HCT116 (cell line): ENCODE measurements at regions not wholly inside any gene's neighbourhood (a gene's known extent, or its start where the extent isn't known, plus 50 kb on each side); places are given as distances from the start of the nearest gene placed in this dataset.

ENCODE experiments used
- ATAC-seq: fragments of 200-7000 bp; cut with Tn5 transposase; 2 replicates; pipeline ENCODE4 v1.9.1; 2020; ENCODE audit warnings: mild to moderate bottlenecking, moderate library complexity
- BruUV-seq: library from RNA; stranded (reverse); fragments of 400-500 nt; replicated peaks from 2 replicates; lab custom pipeline; 2021; lab: Mats Ljungman, UMichigan
- CTCF ChIA-PET: fragments of 300-600 bp; sonication (Branson Sonifier 250); formaldehyde crosslinking; loops from one replicate; lab custom pipeline; 2021; ENCODE audit warnings: antibody characterized with exemption; lab: Charles Lee
- POLR2A ChIA-PET: fragments of 300-600, 350-600 bp; sonication (Branson Sonifier 250); formaldehyde crosslinking; loops from one replicate; lab custom pipeline; 2021; ENCODE audit warnings: antibody characterized with exemption; lab: Charles Lee
- RAD21 ChIA-PET, 2 experiments: fragments of 300-600 bp; sonication (Branson Sonifier 250); formaldehyde crosslinking; loops; one replicate each; lab custom pipeline; 2023; ENCODE audit warnings: low total read pairs in 2 of 2; ENCODE audit not compliant: uncharacterized antibody in 2 of 2, unreplicated experiment in 2 of 2, low non-redundant PET in 1 of 2; lab: Charles Lee
- DNase-seq: peaks from one replicate; pipeline ENCODE4 v3.0.0-alpha.2; 2010; ENCODE audit warnings: low read depth, low spot score
- H2AFZ ChIP-seq: fragments of 200-600 bp; shearing (Covaris generic), sonication (generic); 2 replicates; pipeline ENCODE4 v1.6.1; 2017; ENCODE audit warnings: low read depth, mixed run types, mixed read lengths, antibody characterized with exemption, low read length; ENCODE audit not compliant: poor library complexity, severe bottlenecking
- H3K27ac ChIP-seq: 2 replicates; pipeline ENCODE4 v1.5.1; 2012; ENCODE audit warnings: low read depth, low read length
- H3K27me3 ChIP-seq: fragments of 200-600 bp; sonication (generic); 2 replicates; pipeline ENCODE4 v1.6.1; 2016; ENCODE audit warnings: mixed run types, low read length, mixed read lengths; ENCODE audit not compliant: insufficient read depth
- H3K36me3 ChIP-seq, 2 experiments: fragments of 200-500 bp in 1 of 2; fragments of 200-600 bp in 1 of 2; sonication (Bioruptor generic) in 1 of 2; sonication (generic) in 1 of 2; 2 replicates each; pipeline versions ENCODE4 v1.5.1 to v1.6.1; 2014 to 2016; ENCODE audit warnings: low read length in 2 of 2, inconsistent platforms in 1 of 2, mixed read lengths in 1 of 2, mixed run types in 1 of 2; ENCODE audit not compliant: insufficient read depth in 2 of 2, control insufficient read depth in 1 of 2
- H3K4me1 ChIP-seq, 2 experiments: fragments of 200-600 bp in 1 of 2; sonication (generic) in 1 of 2; 2 replicates each; pipeline versions ENCODE4 v1.5.1 to v1.6.1; 2012 to 2017; ENCODE audit warnings: low read length in 2 of 2, inconsistent platforms in 1 of 2, mild to moderate bottlenecking in 1 of 2, mixed read lengths in 1 of 2, mixed run types in 1 of 2, moderate library complexity in 1 of 2; ENCODE audit not compliant: insufficient read depth in 2 of 2, control insufficient read depth in 1 of 2
- H3K4me2 ChIP-seq: fragments of 200-600 bp; sonication (generic); 2 replicates; pipeline ENCODE4 v1.6.1; 2017; ENCODE audit warnings: mixed run types, low read length, mixed read lengths
- H3K4me3 ChIP-seq, 2 experiments: fragments of 200-600 bp in 1 of 2; sonication (generic) in 1 of 2; replicated peaks in 1 of 2; 2 replicates each; pipeline ENCODE4 v1.5.1; 2011 to 2016; ENCODE audit warnings: low read length in 2 of 2, control low read depth in 1 of 2, low read depth in 1 of 2, mild to moderate bottlenecking in 1 of 2, mixed read lengths in 1 of 2, mixed run types in 1 of 2
- H3K79me2 ChIP-seq: fragments of 200-600 bp; sonication (generic); 2 replicates; pipeline ENCODE4 v1.6.1; 2017; ENCODE audit warnings: mild to moderate bottlenecking, mixed run types, low read length, moderate library complexity, mixed read lengths; ENCODE audit not compliant: insufficient read depth
- H3K9ac ChIP-seq: fragments of 200-600 bp; sonication (generic); 2 replicates; pipeline ENCODE4 v1.6.1; 2016; ENCODE audit warnings: low read length, mixed read lengths
- H3K9me2 ChIP-seq: fragments of 200-600 bp; sonication (generic), shearing (Covaris generic); 2 replicates; pipeline ENCODE4 v1.6.1; 2017; ENCODE audit warnings: mixed run types, mild to moderate bottlenecking, moderate library complexity; ENCODE audit not compliant: insufficient read depth
- H3K9me3 ChIP-seq, 2 experiments: fragments of 200-500 bp in 1 of 2; fragments of 200-600 bp in 1 of 2; sonication (Bioruptor generic) in 1 of 2; sonication (generic) in 1 of 2; 2 replicates each; pipeline ENCODE4 v1.6.1; 2014 to 2017; ENCODE audit warnings: low read length in 2 of 2, mixed read lengths in 2 of 2, inconsistent platforms in 1 of 2, low read depth in 1 of 2, mild to moderate bottlenecking in 1 of 2, mixed run types in 1 of 2, moderate library complexity in 1 of 2; ENCODE audit not compliant: control insufficient read depth in 1 of 2, insufficient read depth in 1 of 2
- H4K20me1 ChIP-seq: fragments of 200-600 bp; sonication (generic), shearing (Covaris generic); 2 replicates; pipeline ENCODE4 v1.6.1; 2017; ENCODE audit warnings: mixed run types, mild to moderate bottlenecking, moderate library complexity; ENCODE audit not compliant: insufficient read depth
- ATF3 ChIP-seq: IDR thresholded peaks from 2 replicates; pipeline ENCODE4 v1.6.1; 2012
- CTCF ChIP-seq, 3 experiments: fragments of 200-600 bp in 1 of 3; sonication (generic) in 1 of 3; IDR thresholded peaks in 2 of 3; conservative IDR thresholded peaks in 1 of 3; 2 replicates each; pipeline ENCODE4 v1.5.1; 2012 to 2017; ENCODE audit warnings: low read depth in 2 of 3, low read length in 2 of 3, antibody characterized with exemption in 1 of 3, borderline replicate concordance in 1 of 3, control low read depth in 1 of 3, mild to moderate bottlenecking in 1 of 3, mixed read lengths in 1 of 3, mixed run types in 1 of 3, moderate library complexity in 1 of 3; ENCODE audit not compliant: insufficient read depth in 1 of 3
- EGR1 ChIP-seq: IDR thresholded peaks from 2 replicates; pipeline ENCODE4 v1.6.1; 2012; ENCODE audit warnings: low read depth
- JUND ChIP-seq: IDR thresholded peaks from 2 replicates; pipeline ENCODE4 v1.6.1; 2012
- MAX ChIP-seq: IDR thresholded peaks from 2 replicates; pipeline ENCODE4 v1.6.1; 2012
- RAD21 ChIP-seq: IDR thresholded peaks from 2 replicates; pipeline ENCODE4 v1.6.1; 2012; ENCODE audit warnings: low read depth, mild to moderate bottlenecking
- SRF ChIP-seq: IDR thresholded peaks from 2 replicates; pipeline ENCODE4 v1.6.1; 2012; ENCODE audit warnings: low read depth
- ZBTB33 ChIP-seq: IDR thresholded peaks from 2 replicates; pipeline ENCODE4 v1.6.1; 2011; ENCODE audit warnings: mild to moderate bottlenecking, low read length, moderate library complexity; ENCODE audit not compliant: insufficient replicate concordance; ENCODE audit errors: extremely low read depth
- intact Hi-C: fragments of 100-400 bp; cut with micrococcal nuclease; formaldehyde crosslinking; loops from 2 replicates; pipeline ENCODE4 v1.10.0; 2022

- ChIA-PET CTCF (no interaction called here), POLR2A (no interaction called here), RAD21 (no interaction called here)
- Histone ChIP-seq H3K36me3 (no peaks in the 10 kb centered on the region), H3K9me3 (no peaks in the 10 kb centered on the region), H3K79me2 (no peaks in the 10 kb centered on the region), H3K9ac (no peak overlapping the region), H3K27ac (no peak overlapping the region), H4K20me1 (no peaks in the 10 kb centered on the region), H3K4me2 (no peak overlapping the region), H3K27me3 (no peaks in the 10 kb centered on the region), H2AFZ (no peak overlapping the region), H3K4me1 (no peaks in the 10 kb centered on the region), H3K9me2 (no peaks in the 10 kb centered on the region), H3K4me3 (no peak overlapping the region)
- DNase-seq = no peak
- TF ChIP-seq MAX (no peak), EGR1 (no peak), RAD21 (no peak), CTCF (IDR thresholded peaks at IDR 0.05 in 2 of 3, conservative IDR thresholded peaks at IDR 0.05 in 1 of 3; ENCODE audit: borderline replicate concordance in 1 of 3, insufficient read depth in 1 of 3, low read depth in 2 of 3, low read length in 2 of 3) (no peak), ZBTB33 (no peak), ATF3 (no peak), SRF (no peak), JUND (no peak)
- BruUV-seq = no TSS peak
- intact Hi-C loops = no loop called here
- no peak for ATAC-seq
These were observed 308.3 kb upstream of the AJAP1 start for GRCh38 chr1:4346131-4346530.
